HG03175 (cell line): ENCODE measurements at regions not wholly inside any gene's neighbourhood (a gene's known extent, or its start where the extent isn't known, plus 50 kb on each side); places are given as distances from the start of the nearest gene placed in this dataset.
"Not testable (repeated sequence)": the region's sequence is repeated elsewhere in the genome, so short reads cannot be mapped to it uniquely, and the experiment has no call there.

Source experiments
- ATAC-seq: cut with Tn5 transposase; IDR thresholded peaks from one replicate; pipeline ENCODE4 v1.9.1; 2021; ENCODE audit warnings: mild to moderate bottlenecking, moderate library complexity; ENCODE audit not compliant: unreplicated experiment

DNA sequence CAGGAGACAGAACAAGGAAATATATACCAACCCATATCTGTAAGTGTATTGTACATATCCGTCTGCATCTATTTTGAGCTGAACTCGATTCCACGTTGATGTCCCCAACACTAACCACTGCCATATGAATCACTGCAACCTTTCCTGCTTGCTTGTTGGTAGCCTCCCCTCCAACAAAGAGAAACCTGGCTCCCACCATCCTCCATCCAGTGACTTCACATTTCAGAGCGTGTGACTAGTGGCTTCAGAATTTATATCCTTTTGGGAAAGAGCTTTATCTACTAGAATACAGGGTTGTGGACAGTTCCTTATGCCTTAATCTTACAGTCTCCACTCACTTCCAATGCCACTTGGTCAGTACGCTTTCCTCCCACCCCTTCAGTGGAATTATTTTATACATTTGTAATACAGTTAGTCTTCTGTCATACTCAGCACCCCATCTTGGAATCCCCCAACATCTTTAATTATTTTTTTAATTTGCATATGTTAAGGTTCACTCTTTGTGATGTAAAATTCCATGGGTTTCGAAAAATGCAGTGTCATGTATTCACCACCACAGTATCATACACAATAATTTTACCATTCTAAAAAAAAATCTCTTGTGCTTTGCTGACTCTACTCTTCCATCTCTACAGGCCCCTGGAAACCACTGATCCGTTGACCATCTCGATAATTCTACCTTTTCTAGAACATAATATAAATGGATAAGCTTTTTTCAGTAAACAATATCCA lies 264.7 kb downstream of the BCL2L11 start:
- ATAC-seq, result not testable (repeated sequence)

DNA sequence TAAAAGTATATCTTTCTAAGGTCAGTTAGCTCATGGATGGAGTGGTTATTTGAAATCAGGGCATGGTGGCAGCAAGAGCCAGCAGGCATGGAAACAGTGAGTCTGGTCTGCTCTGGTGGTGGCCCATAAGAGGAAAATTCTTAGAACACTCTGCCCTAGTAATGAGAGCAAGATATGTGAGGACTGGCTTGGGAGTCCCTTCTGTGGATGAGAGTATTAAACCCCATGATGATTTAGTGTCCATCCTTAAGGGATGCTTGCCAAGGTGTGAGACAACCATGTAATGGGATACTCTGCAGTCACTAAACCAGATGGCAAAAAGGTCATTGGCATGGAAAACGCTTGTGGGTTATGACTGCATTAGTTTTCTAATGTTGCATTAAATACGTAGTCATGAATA lies 269.9 kb downstream of the BCL2L11 start:
- ATAC-seq, result not testable (repeated sequence)

DNA sequence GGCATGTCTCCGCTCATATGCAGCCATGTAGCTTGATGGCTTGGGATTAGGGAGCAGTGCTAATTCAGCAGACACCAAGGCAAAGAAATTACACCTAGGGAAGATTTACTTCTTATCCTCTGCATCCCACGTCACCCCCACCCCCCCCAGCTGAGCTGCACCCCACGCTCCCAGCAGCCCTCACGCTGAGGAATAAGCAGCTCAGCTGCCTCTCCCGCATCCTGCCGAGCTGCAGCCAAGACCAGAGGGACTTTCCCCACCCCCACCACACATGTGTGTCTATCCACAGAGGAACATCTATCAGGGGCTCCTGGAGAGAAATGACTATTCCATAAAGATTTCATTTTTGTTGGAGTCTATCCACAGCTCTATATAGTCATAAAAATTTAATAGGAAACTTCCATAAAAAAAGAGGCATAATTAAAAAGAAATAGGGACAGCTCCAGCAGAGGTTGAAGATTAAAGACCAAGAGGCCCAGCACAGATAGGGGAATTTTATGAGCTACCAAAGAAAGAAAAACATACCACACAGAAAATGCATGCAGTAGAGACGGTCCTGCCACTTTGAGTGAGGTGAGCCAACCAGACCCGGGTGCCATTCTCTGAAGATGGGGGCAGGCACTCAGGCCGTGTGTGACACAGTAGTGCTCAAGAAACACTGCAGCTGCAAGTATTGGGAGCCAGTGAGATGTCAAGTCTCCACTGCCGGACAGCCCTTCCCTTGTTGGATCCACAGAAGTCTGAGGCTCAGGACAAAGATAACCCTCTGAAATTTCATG lies 274.8 kb downstream of the BCL2L11 start:
- not testable (repeated sequence) for ATAC-seq

DNA sequence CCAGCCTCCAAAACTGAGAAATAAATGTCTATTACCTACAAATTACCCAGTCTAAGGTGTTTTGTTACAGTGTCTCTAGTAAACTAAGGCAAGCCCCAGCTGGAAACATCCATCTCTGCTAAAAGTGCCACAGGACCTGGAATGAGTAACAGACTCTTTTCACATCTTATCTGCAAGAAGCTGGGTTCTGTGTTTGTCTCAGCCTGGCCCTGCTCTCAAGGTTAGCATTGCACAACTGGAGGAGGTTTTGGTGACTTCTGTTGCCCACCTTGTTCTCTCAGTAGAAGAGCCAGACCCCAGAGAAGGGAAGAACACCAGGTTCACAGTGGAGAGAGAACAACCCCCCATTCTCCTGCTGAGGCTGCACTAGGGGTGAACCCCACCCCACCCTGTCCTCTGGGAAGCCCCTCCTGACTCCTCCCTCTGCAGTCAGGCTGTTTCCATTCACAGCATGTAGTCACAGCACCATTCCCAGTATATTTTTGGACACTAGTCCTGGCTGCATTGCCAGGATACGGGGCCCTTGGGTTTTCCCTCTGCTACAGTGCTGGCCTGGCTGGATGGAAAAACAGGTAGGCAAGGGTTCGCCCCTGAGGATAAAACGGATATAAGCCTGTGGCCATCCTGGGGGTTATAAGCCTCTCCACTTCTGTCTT lies 280.0 kb downstream of the BCL2L11 start:
- ATAC-seq, result not testable (repeated sequence)

DNA sequence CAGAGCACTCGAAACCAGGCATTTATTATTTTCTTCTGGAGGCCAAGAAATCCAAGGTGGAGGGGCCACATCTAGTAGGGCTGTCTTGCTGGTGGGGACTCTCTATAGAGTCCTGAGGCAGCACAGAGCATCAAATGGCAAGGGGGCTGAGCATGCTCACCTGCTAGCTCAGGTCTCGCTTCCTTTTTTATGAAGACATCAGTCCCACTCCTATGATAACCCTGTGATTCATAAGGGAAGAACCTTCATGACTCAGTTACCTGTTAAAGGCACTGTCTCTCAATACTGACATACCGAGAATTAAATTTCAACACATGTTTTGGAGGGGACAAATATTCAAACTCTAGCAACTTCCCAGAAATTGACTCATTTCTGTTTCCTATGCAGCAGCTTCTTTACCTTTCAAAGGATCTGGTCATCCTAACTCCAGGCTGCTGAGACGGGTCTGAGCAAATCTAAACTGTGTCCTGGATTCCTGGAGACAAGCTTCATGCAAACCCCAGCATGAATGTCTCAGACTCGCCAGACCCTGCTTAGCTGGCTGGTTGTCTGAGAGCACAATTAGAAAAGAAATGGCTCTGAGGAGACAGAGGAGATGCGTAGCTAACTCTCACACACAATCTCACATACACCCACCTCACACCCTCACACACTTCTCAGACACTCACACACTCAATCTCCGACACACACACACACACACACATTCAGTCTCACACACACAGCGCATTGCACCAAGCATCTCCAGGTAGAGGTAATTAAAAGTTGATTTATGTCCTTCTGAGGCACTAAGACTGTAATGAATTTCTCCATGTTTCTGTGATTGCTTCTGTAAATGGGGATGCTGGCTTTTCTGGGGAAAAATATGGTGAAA lies 280.8 kb downstream of the BCL2L11 start:
- ATAC-seq, result not testable (repeated sequence)

DNA sequence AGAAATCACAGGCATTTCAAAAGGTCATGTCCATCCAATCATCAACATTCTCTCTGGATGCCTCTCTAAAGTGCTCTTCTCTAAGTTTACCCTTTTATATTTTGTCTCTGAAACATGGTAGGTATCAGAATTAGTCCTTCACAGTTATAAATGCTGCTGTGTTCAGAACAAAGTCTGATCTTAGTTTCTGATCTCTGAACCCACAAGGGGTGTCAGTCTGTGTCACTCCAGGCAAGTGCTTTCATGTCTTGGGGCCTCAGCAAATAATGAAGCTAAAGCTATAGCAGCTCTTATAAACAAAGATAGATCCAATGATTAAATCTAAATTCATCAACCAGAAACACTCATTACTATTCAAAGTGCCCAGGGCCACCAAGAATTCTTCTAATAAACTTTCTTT lies 281.7 kb downstream of the BCL2L11 start:
- ATAC-seq, result not testable (repeated sequence)

DNA sequence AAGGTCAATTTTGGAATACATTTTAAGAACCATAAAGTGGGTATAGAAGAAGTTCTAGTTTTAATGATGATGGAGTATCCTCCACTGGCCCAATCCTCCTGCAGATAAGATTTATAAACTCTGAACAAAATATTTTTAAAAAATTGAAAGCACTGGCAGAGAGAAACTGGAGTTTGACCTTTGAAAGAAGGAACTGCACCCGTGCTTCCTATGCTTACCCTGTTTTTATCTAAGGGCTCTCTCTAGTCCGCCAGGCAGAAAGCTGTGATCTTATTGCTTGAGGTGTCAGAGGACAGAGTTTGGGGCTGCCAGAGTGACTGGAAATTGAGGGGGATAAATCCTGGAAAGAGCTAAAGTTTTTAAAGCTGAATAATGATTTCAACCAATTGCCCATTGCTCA lies 282.6 kb downstream of the BCL2L11 start:
- ATAC-seq, result not testable (repeated sequence)

DNA sequence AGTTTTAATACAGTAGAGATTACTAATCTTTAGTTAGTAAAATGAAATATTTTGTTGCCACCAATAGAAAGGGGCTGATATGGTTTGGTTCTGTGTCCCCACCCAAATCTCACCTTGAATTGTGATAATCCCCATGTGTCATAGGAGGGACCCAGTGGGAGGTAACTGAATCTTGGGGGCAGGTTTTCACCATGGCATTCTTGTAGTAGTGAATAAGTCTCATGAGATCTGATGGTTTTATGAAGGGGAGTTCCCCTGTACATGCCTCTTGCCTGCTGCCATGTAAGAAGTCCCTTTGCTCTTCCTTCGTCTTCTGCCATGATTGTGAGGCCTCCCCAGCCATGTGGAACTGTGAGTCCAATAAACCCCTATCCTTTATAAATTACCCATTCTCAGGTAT lies 285.9 kb downstream of the BCL2L11 start:
- ATAC-seq, result not testable (repeated sequence)

DNA sequence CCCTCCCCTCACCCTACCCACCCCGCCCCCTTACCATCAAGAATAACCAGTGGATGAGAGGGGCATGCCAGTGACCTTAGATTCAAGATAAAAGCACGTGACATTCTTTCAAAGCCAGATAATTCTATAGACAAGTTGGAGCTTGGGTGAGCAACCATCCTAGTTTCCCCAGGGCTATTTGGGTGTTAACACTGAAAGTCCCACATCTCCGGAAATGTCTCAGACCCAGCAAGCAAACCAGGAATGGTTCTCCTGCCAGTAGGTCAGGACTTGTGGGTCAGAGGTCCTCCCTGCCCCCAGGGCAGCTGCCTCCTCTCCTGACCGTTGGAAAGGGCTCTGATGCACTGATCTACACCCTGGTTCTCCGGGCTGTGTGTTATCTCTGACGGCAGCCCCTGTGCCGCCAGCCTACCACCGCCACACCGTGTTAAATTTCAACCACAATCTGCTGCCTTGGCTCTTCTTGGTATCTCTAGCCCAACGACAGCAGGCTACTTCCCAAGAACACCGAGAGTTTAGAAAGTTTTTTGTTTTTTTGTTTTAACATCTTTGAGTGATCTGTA lies 287.0 kb downstream of the BCL2L11 start:
- ATAC-seq, result not testable (repeated sequence)

DNA sequence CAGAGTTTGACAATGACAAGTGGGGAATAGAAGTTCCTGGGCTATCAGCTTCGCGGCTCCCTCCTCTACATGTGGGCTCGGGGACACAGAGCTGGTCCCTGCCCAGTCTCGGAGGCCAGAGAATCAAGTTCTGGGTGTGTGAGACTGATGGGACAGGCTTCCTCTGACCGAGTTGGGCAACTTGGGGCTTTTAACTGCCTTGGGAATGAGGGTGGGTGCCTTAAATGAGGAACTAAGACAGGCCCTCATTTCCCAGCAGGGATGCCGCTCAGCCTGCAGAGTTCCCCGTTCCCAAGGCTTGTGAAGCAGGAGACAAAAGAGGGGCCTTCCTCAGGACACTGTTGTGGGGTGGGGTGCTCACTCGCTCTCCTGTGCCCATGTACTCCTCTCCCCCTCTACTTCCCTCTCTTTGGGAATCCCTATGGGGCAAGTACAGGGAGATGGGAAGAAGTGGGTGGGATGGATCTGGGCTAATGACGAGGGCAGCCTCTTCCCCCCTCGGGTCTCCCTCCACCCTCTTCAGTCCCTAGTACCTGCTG lies 290.2 kb downstream of the BCL2L11 start:
- ATAC-seq, result not testable (repeated sequence)

DNA sequence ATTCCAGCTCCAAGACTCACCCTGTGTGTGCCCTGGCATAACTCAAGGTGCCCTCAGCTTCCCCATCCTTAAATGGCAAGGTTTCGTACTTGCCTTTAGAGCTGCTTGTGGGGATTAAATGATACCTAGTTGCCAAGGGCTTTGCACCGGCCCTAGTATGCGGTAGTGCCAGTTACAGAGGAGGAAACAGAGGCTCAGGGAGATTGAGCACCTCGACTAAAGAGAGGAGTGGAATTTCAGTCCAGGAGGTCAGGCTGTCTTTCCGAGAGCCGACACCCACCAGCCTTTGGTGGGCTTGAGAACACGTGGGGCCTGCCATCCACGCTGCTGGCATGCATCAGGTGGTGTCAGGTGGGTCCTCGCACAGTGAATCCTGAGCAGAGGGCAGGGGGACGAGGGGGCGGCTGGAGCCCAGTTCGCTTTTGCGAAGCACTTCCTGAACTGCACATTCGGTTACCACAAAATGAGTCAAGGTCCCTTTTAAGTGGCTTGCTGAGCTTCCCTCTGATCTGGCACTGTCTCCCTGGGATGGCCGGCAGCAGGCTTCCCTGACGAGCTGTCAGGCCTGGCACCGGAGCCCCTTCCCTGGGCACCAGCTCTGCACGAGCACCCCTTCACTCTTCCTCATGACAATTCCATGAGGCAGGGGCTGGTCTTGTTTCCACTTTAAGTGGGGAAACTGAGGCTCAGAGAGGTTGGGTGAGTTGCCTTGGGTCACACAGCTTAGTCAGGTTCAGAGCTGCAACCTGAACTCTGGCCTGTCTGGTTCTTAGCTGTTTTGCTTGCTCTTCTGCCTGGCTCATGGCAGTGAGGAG lies 291.4 kb downstream of the BCL2L11 start:
- not testable (repeated sequence) for ATAC-seq

DNA sequence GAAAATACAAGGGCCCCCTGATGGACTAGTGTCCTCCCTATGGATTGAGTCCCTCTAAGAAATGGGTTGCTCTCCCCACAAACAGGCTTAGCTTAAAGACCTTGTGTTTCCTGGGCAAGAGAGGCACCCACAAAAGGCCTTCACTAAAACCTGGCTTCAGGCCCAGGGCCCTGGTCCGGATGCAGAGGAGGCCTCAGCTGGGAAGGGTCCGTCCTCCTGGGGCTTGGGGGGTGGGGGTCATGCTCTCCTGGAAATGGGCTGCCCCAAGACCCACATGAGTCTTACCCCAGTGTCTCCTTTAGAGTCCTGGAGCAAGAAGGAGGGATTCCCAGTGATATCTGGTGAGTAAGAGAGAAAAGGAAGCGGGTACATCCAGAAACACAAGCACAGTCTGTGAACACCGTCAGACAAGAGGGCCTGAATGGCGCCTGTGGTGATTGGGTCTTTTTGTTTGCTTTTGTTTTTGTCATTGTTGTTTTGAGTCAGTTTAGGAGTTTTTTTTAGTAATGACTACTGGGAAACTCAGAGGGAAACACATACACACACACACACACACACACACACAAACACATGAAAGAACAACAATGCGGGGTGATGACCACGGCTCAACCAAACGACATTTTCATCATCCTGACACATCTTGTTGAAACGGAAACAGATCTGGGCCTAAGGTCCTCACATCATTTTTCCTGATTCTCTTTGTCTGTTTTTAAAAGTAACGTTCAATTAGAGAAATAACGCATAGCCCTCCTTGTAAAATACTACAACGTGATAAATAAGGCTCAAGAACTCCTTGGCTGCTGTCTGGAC lies 292.3 kb downstream of the BCL2L11 start:
- ATAC-seq, result not testable (repeated sequence)

DNA sequence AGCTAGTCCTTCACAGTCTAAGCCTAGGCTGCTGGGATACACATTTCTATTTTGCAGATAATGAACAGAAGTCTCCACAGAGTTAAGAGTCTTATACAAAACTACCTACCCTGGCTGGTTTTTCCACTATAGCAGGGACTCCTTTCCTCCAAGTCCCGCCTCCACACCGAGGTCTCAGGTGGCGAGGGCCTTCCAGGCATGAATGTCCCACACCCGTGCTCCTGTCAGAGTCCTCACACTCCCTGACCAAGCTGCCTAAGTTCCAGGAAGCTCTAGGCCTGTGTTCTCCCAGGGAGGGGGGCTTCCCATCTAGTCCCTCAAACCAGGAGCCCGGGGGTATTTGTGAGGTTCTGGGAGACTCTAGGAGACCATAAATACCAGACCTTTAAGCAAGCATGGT lies 293.2 kb downstream of the BCL2L11 start:
- not testable (repeated sequence) for ATAC-seq

DNA sequence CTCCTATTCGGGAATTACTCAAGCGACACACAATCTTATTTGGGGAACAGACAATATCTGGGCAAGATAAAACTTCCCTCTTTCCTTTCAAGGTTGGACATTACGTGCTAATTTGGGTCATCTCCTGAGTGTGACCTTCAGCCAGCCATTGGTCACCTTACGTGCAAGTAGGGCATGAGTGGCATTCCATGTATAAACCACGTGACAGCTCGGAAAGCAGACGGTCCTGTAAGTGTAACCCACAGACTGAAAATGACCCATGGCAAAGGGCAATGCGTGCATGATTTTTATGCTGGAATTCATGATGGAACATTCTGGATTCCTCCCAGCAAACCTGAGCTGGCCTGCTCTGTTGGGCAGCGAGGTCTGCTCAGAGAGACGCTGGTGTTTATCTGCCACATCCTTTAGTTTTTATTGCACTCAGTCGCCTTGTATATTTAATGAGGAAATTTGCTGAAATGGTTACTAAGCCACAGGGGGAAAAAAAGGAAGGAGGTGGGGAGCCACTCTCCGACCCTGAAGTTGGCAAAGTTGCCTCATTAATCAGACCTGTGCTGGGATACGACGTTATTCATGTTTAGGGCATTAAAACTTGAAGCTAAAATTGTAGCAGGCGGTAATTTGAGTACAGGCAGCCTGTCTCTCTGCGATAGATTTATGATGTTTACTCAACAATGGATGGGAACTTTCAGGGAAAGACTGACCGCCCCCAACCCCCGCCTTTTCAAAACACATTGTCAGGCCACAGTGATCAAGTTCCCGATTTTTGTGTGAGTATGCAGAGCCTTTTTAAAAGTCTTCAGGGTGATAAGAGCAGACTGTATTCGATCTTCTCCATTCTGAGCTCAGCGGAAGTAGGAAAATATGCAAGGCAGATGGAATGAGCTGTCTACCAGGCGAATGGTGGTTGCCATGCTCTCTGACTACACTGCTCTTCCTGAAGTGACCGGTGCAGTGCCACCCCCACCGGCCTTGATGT lies 295.3 kb downstream of the BCL2L11 start:
- ATAC-seq, result not testable (repeated sequence)

DNA sequence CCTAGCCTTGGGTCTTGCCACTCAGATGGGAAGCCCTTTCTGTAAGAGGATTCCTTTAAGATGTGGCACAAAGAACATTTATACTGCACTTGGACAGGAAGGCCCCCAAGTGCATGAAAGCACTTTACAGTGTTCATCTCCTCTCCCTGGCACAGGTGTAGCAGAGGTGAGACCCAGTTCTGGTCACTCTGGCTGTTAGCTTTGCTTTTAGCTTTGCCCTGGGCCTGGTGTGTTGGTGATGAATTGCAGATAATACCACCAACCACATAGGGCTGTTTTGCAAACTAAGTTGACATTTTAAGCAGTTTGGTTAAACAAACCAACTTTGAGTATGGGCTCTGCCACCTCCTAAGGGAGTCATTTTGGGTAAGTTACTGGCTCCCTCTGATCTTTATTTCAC lies 296.3 kb downstream of the BCL2L11 start:
- not testable (repeated sequence) for ATAC-seq

DNA sequence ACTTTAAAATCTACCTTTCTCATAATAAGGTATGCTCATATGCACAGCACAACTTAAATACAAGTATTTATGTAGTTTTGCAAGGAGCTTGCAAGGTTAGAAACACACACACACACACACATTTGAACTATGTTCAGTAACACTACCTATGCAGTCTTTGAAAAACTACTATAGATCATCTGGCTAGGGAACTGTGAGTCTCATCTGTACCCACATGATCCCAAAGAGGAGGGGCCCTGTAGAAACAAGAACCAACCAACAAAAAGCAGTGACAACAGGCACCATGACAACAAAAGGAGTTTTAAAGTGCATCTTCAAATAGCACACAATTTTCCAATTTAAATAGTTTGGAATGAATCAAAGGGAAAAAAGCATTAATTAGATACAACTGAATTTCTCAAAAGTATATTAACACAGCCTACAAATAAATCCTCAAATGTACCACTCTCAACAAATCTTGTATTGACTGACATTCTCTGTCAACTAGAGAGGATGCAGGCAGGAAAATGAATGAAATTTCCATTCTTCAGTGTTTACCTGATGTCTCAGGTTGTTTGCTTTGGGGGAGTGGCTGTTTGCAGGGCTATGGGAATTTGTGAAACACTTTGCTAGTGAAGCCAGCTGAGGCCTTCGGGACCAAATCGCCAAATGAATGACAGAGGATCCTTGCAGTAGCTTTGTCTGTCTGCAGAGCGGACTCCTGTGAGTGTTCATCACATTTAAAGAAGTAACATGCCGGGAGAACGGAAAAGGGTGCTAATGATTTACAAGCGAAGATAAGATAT lies 297.6 kb downstream of the BCL2L11 start:
- ATAC-seq, result not testable (repeated sequence)
